ENCODE measurements at regions not wholly inside any gene's neighbourhood (a gene's known extent, or its start where the extent isn't known, plus 50 kb on each side); places are given as distances from the start of the nearest gene placed in this dataset.
"Not testable (repeated sequence)": the region's sequence is repeated elsewhere in the genome, so short reads cannot be mapped to it uniquely, and the experiment has no call there.

GRCh38 chr11:36792996-36793914 is 195.2 kb upstream of the RAG2 start:
- no peak for DNase-seq

- no peak for DNase-seq
These were observed 193.9 kb upstream of the RAG2 start for GRCh38 chr11:36791957-36792356.

GRCh38 chr11:36790526-36790925 is 192.5 kb upstream of the RAG2 start:
- no peak for DNase-seq

GRCh38 chr11:36783808-36784207 is 185.8 kb upstream of the RAG2 start:
- DNase-seq, result no peak

- no peak for DNase-seq
These were observed 181.8 kb upstream of the RAG2 start for GRCh38 chr11:36779791-36780190.

GRCh38 chr11:36777311-36777710 is 179.3 kb upstream of the RAG2 start:
- DNase-seq, result no peak

GRCh38 chr11:36775756-36776155 is 177.7 kb upstream of the RAG2 start:
- DNase-seq, result no peak

GRCh38 chr11:36775130-36775529 is 177.1 kb upstream of the RAG2 start:
- no peak for DNase-seq

GRCh38 chr11:36774603-36775002 is 176.6 kb upstream of the RAG2 start:
- DNase-seq, result no peak

GRCh38 chr11:36763187-36763586 is 165.2 kb upstream of the RAG2 start:
- DNase-seq, result no peak

GRCh38 chr11:36757075-36757474 is 159.0 kb upstream of the RAG2 start:
- DNase-seq, result no peak

- no peak for DNase-seq
These were observed 155.9 kb upstream of the RAG2 start for GRCh38 chr11:36753960-36754359.

- DNase-seq, result no peak
These were observed 154.0 kb upstream of the RAG2 start for GRCh38 chr11:36751996-36752395.

- no peak for DNase-seq
These were observed 153.3 kb upstream of the RAG2 start for GRCh38 chr11:36751335-36751781.

- no peak for DNase-seq
These were observed 152.3 kb upstream of the RAG2 start for GRCh38 chr11:36750349-36750748.

- no peak for DNase-seq
These were observed 150.8 kb upstream of the RAG2 start for GRCh38 chr11:36748836-36749235.

GRCh38 chr11:36746886-36747710 is 149.1 kb upstream of the RAG2 start:
- DNase-seq, result peak; percentile 69

- DNase-seq, result peak; percentile 11
These were observed 146.5 kb upstream of the RAG2 start for GRCh38 chr11:36744375-36745168.

- no peak for DNase-seq
These were observed 145.0 kb upstream of the RAG2 start for GRCh38 chr11:36743039-36743438.

- DNase-seq, result no peak
These were observed 143.5 kb upstream of the RAG2 start for GRCh38 chr11:36741515-36741914.

GRCh38 chr11:36738292-36738861 is 140.3 kb upstream of the RAG2 start:
- DNase-seq, result no peak

GRCh38 chr11:36736103-36736502 is 138.1 kb upstream of the RAG2 start:
- no peak for DNase-seq

GRCh38 chr11:36733721-36734120 is 135.7 kb upstream of the RAG2 start:
- DNase-seq, result not testable (repeated sequence)

Measured in amniotic stem cell (primary cell).